ENCODE measurements at regions not wholly inside any gene's neighbourhood (a gene's known extent, or its start where the extent isn't known, plus 50 kb on each side); places are given as distances from the start of the nearest gene placed in this dataset.

GRCh38 chr9:13396418-13396817 is 116.9 kb upstream of the MPDZ start:
- TF ChIP-seq CTCF (conservative IDR thresholded peaks at IDR 0.05; ENCODE audit: low read depth, low read length): no peak
- TF ChIP-seq EZH2 (IDR thresholded peaks at IDR 0.05; ENCODE audit: borderline replicate concordance, low read depth, low read length, poor library complexity, severe bottlenecking): no peak

Data from A673 (cell line).